ENCODE measurements at regions not wholly inside any gene's neighbourhood (a gene's known extent, or its start where the extent isn't known, plus 50 kb on each side); places are given as distances from the start of the nearest gene placed in this dataset.

GRCh38 chr14:22449600-22449905 is 139.5 kb downstream of the DAD1 start:
- DNase-seq: no peak

- DNase-seq: no peak
These were observed 140.0 kb downstream of the DAD1 start for GRCh38 chr14:22448905-22449599.

- DNase-seq: no peak
These were observed 140.8 kb downstream of the DAD1 start for GRCh38 chr14:22448035-22448904.

- peak; percentile 77 for DNase-seq
These were observed 150.3 kb downstream of the DAD1 start for GRCh38 chr14:22438742-22439141.

- DNase-seq: no peak
These were observed 154.0 kb downstream of the DAD1 start for GRCh38 chr14:22434901-22435550.

GRCh38 chr14:22434030-22434429 is 155.0 kb downstream of the DAD1 start:
- no peak for DNase-seq

- DNase-seq: no peak
These were observed 156.0 kb downstream of the DAD1 start for GRCh38 chr14:22433069-22433468.

GRCh38 chr14:22432348-22432976 is 156.6 kb downstream of the DAD1 start:
- peak; percentile 79 for DNase-seq

GRCh38 chr14:22429546-22430294 is 159.3 kb downstream of the DAD1 start:
- no peak for DNase-seq

- no peak for DNase-seq
These were observed 160.2 kb downstream of the DAD1 start for GRCh38 chr14:22428700-22429291.

- no peak for DNase-seq
These were observed 161.2 kb downstream of the DAD1 start for GRCh38 chr14:22427771-22428231.

- DNase-seq: no peak
These were observed 162.3 kb downstream of the DAD1 start for GRCh38 chr14:22426711-22427110.

- no peak for DNase-seq
These were observed 165.1 kb downstream of the DAD1 start for GRCh38 chr14:22423958-22424357.

GRCh38 chr14:22422238-22422637 is 166.8 kb downstream of the DAD1 start:
- DNase-seq: no peak

- DNase-seq: no peak
These were observed 168.3 kb downstream of the DAD1 start for GRCh38 chr14:22420598-22421186.

- no peak for DNase-seq
These were observed 169.4 kb downstream of the DAD1 start for GRCh38 chr14:22419620-22420019.

- no peak for DNase-seq
These were observed 170.4 kb downstream of the DAD1 start for GRCh38 chr14:22418631-22419030.

- DNase-seq: no peak
These were observed 171.1 kb downstream of the DAD1 start for GRCh38 chr14:22417914-22418313.

- no peak for DNase-seq
These were observed 172.8 kb downstream of the DAD1 start for GRCh38 chr14:22416193-22416592.

- no peak for DNase-seq
These were observed 173.4 kb downstream of the DAD1 start for GRCh38 chr14:22415605-22415959.

GRCh38 chr14:22414876-22415604 is 174.0 kb downstream of the DAD1 start:
- DNase-seq: no peak
